HG03565 (cell line): ENCODE measurements at regions not wholly inside any gene's neighbourhood (a gene's known extent, or its start where the extent isn't known, plus 50 kb on each side); places are given as distances from the start of the nearest gene placed in this dataset.
"Not testable (repeated sequence)": the region's sequence is repeated elsewhere in the genome, so short reads cannot be mapped to it uniquely, and the experiment has no call there.

Experiments used
- ATAC-seq: cut with Tn5 transposase; IDR thresholded peaks from one replicate; pipeline ENCODE4 v1.9.1; 2021; ENCODE audit warnings: mild to moderate bottlenecking, moderate library complexity; ENCODE audit not compliant: unreplicated experiment

DNA sequence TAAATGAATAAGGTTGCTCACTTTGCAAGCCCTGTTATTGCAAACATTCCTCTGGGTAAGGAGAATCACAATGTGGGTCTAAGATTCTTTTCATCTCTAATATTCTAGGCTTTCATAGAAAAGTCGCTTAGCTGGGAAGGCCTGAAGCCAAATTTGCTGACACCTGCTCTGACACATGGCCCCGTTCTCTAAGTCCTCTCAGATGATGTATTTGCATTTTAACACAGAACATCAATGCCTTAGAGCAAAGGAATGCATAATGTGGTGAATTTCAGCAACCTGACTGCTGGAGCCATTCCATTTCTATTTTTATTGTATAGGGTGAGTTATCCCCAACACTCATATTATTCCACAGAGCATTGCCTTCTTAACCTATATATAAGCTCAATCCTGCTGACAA, 682.1 kb upstream of the NRP1 start:
- ATAC-seq = no peak

DNA sequence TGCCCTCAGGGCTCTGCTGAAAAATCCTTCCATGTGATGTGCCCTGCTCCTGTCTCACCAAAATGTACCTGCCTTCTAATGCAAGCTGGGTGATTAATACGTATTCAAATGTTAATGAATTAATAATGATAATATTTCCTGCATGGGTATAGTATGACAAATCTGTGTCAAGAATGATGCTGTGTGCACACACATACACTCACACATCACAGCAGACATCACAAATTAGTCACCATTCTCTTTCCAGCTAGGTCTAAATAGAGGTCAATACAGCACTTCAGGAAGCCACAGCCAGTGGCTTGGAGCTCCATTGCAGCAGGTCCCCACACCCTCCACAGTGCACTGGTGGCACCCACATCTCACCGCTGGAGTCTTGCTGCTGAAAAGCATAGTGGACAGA, 681.2 kb upstream of the NRP1 start:
- no peak for ATAC-seq

GRCh38 chr10:34013235-34013634, 678.8 kb upstream of the NRP1 start:
- ATAC-seq = no peak

DNA sequence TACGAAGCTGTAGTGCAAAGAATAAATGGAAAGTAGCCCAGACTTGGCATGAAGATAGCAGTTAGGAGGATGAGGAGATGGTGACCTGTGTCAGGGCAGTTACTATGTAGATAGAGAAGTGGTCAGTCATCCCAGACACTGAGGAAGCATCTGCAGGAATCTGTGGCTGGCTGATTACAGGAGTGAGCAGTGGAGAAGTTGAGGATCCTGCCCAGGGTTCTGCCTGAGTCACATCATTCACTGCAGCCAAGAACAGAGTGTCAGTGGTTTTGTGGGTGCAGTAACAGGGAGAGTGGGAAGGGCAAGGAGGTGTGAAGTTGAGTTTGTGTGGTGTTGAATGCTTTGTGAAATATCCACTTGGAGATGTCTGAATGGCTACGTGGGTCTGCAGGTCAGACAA, 676.4 kb upstream of the NRP1 start:
- no peak for ATAC-seq

DNA sequence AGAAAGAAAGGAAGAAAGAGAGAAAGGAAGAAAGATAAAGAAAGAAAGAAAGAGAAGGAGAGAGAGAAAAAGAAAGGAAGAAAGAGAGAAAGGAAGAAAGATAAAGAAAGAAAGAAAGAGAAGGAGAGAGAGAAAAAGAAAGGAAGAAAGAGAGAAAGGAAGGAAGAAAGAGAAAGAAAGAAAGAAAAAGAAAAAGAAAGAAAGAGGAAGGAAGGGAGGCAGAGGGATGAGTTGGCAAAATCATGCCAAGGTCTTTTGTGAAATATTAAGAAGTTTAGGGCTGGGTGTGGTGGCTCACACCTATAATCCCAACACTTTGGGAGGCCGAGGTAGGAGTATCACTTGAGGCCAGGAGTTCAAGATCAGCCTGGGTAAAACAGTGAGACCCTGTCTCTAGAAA, 675.8 kb upstream of the NRP1 start:
- ATAC-seq = not testable (repeated sequence)

GRCh38 chr10:34008656-34009055, 674.2 kb upstream of the NRP1 start:
- no peak for ATAC-seq

DNA sequence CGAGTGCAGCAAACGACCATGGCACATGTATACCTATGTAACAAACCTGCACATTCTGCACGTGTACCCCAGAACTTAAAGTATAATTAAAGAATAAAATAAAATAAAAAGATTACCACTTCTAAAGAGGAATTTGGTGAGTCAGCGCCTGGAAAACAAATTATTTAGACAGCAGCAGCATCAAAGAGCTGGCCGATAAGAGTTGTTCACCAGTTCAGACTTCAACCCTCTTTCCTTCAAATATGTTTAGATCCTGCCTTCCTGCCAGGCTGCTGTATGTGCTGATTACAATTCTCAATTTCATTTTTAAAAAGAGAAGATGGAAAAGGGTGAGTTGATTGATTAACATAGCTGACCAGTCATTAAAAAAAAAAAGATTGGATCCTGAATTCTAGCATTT, 672.0 kb upstream of the NRP1 start:
- no peak for ATAC-seq

GRCh38 chr10:34003561-34003960, 669.1 kb upstream of the NRP1 start:
- ATAC-seq = no peak

GRCh38 chr10:34002896-34003295, 668.4 kb upstream of the NRP1 start:
- no peak for ATAC-seq

GRCh38 chr10:34001831-34002230, 667.4 kb upstream of the NRP1 start:
- no peak for ATAC-seq

GRCh38 chr10:34001087-34001580, 666.7 kb upstream of the NRP1 start:
- ATAC-seq = no peak

DNA sequence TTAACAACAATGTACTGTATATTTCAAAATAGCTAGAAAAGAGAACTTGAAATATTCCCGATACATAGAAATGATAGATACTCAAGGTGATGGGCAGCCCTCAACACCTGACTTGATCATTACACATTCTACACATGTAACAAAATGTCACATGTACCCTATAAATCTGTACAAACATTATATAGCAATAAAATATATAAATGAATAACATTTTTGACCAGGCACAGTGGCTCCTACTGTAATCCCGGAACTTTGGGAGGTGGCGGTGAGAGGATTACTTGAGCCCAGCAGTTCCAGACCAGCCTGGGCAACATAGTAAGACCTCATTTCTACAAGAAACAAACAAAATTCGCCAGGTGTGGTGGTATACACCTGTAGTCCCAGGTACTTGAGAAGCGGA, 659.5 kb upstream of the NRP1 start:
- ATAC-seq = no peak

DNA sequence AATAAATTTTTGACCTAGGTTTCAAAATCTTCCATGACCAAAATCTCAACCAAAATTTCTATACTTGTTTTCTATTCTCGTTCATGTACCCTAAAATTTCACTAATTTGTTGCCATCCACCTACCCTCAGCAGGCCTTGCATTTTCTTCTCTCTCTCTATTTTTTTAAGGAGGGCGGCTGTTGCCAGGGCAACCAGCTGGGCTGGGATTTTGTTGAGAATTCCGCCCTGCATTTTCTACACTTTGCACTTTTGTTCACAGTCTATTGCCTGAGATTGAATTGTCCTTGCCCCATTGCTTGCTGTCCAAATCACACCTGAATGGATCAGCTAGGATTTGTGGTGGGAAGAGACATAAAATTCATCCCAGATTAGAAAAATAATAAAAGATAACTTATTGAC, 657.5 kb upstream of the NRP1 start:
- no peak for ATAC-seq

- no peak for ATAC-seq
These were observed 652.0 kb upstream of the NRP1 start for GRCh38 chr10:33986515-33986914.

DNA sequence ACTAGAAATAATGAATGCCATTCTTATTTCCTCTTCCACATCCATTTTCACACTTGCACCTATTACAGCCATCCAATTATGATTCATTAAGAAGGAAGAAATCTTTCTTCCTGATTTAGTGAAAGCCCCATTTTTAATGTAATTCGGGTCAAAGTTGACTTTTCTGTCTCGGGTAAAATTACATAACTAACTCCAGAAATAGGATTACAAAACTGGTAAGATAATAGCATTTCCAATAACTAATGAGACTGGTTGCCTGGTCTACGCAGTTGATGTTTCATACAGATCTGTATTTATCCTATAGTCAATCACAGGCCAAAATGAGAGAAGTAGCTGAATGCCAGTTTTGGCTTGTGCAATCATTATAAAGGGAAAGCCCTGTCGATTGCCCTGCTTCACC, 651.5 kb upstream of the NRP1 start:
- ATAC-seq = no peak

- no peak for ATAC-seq
These were observed 648.5 kb upstream of the NRP1 start for GRCh38 chr10:33982995-33983394.

- no peak for ATAC-seq
These were observed 646.8 kb upstream of the NRP1 start for GRCh38 chr10:33981301-33981700.

DNA sequence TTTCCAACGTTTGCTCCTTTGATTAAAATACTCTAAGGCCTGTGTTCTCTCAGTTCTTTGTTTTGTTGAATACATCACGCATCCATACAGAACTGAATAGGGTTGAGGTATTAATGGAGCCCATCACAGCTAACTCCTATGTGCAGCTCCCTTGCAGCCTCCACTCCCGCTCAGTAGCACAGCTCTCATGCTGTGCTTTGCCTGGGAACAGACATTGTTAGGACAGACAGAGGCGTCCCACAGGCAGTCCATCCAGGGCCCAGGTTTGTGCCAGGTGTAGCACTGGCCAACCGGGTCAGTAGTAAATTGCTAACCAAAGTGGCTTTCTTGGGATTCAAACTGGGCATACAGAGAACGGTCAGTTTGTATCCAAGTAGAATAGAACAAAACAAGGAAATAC, 644.7 kb upstream of the NRP1 start:
- no peak for ATAC-seq

GRCh38 chr10:33975481-33975880, 641.0 kb upstream of the NRP1 start:
- ATAC-seq = no peak

DNA sequence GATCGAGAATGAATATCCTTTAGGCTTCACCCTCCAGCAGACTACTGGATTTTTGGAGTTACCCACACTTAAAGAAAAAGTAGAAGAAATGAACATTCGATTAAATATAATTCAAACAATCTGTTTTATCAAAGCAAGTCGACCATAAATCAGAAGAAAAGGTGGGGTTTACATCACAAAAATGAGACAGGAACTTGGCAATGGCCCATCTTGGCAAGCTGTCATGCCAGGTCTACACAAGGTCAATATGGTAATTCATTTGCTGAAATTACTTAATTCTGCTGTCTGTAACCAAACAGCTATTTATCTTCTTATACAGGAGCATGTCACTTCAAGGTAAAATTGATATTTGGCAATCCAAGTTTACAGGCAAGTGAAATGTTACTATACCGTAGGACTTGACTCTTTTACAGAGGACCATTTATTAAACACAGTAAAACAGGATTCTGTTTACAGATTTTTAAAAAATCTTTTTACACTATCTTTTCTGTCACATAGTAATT, 640.6 kb upstream of the NRP1 start:
- ATAC-seq = no peak

DNA sequence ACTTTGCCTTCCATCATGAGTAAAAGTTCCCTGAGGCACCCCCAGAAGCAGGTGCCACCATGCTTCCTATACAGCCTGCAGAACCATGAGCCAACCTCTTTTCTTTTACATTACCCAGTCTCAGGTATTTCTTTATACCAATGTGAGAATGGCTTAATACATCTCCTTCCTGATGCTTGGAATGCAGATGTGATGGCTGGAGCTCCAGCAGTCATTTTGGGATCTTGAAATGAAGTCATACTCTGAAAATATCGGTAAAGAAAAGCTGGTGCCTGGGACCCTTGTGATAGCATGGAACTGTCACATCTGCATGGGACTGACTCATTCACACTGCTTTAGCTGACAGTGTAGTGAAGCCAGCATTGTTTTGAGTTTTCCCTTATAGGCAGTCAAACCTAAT, 634.5 kb upstream of the NRP1 start:
- ATAC-seq = no peak

DNA sequence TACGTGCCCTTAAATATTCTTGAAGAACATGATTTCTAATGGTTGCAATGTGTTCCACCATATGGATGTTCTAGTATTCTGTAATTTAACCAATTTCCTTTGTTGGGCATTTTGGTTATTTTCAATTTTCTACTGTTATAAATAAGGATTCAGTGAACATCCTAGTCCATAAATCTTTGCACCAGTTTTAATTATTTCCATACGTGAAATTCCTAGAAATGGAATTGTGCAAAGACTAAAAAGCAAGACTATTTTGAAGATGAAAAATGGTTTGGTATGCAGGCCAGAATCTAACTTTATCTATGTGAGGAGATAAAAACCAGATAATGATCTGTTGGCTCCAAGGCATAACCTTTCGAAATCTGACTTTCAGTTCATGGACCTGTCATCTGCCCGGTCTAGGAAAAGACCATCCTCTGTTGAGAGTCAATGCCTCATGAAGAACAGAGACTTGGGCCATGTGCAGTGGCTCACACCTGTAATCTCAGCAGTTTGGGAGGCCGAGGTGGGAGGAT, 633.2 kb upstream of the NRP1 start:
- ATAC-seq = no peak

DNA sequence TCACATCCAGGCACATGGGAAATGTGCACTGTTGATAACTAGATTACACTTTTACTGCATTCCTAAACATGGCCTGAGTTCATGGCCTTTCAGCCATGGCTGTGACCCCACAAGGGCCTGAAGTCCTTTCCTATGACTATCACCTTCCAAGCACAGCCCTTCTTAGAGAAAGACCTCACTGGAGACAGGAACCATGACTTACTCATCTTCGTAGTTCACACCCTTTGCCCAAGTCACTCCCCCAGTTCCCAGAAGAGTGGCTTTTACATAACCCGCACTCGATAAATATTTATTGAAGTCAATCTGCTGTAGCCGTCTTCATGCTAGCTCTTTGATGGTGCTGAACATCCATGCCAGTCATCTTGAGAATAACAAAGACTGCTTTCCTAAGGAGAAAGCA, 632.5 kb upstream of the NRP1 start:
- no peak for ATAC-seq
